Brain microvascular endothelial cell (primary cell): ENCODE measurements at regions not wholly inside any gene's neighbourhood (a gene's known extent, or its start where the extent isn't known, plus 50 kb on each side); places are given as distances from the start of the nearest gene placed in this dataset.

Experiments used
- DNase-seq: peaks from one replicate; pipeline ENCODE4 v3.0.0-alpha.2; 2020
- H3K27ac ChIP-seq: fragments of 250-450 bp; sonication (Bioruptor Pico); 2 replicates; pipeline ENCODE4 v1.5.1; 2020; ENCODE audit warnings: mild to moderate bottlenecking, moderate library complexity
- H3K27me3 ChIP-seq: fragments of 250-450 bp; sonication (Bioruptor Pico); replicated peaks from 2 replicates; pipeline ENCODE4 v1.5.1; 2020; ENCODE audit warnings: mild to moderate bottlenecking
- H3K36me3 ChIP-seq: fragments of 250-450 bp; sonication (Bioruptor Pico); replicated peaks from 2 replicates; pipeline ENCODE4 v1.5.1; 2020; ENCODE audit warnings: mild to moderate bottlenecking
- H3K4me3 ChIP-seq: 2 replicates; pipeline ENCODE4 v1.5.1; 2011; ENCODE audit warnings: low read depth, mild to moderate bottlenecking, control low read depth, low read length, moderate library complexity
- in situ Hi-C: cut with HindIII; loops from 2 replicates; pipeline ENCODE4 v1.10.0; 2017; ENCODE audit warnings: low sequenced_read_pairs, low pct_ligation_motif_present
- TF ChIP-seq, protein P1 (sequence below): IDR thresholded peaks from 2 replicates; pipeline ENCODE4 v1.5.1; 2011; ENCODE audit warnings: low read depth, mild to moderate bottlenecking, moderate library complexity, low read length, control low read depth, inconsistent platforms; ENCODE audit errors: missing control alignments

DNA sequence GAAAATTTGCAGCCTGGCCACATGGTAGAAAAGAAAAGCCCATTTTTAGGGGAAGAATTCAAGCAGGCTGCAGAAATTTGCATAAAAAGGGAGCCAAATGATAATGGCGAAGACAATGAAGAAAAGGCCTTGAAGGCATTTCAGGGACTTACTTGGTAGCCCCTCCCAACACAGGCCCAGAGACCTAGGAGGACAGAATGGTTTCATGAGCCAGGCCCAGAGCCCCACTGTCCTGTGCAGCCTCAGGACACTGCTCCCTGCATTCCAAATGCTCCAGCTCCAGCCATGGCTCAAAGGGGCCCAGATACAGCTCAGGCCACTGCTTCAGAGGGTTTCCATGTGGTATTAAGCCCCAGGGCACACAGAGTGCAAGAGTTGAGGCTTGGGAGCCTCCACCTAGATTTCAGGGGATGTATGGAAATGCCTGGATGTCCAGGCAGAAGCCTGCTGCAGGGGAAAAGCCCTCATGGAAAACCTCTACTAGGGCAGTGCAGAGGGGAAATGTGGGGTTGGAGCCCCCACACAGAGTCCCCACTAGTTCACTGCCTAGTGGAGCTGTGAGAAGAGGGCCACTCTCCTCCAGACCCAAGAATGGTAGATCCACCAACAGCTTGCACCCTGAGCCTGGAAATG, 271.7 kb upstream of the KLF3 start:
- no peak overlapping the region for H3K4me3 ChIP-seq
- DNase-seq: no peak
- TF ChIP-seq, protein P1, sequence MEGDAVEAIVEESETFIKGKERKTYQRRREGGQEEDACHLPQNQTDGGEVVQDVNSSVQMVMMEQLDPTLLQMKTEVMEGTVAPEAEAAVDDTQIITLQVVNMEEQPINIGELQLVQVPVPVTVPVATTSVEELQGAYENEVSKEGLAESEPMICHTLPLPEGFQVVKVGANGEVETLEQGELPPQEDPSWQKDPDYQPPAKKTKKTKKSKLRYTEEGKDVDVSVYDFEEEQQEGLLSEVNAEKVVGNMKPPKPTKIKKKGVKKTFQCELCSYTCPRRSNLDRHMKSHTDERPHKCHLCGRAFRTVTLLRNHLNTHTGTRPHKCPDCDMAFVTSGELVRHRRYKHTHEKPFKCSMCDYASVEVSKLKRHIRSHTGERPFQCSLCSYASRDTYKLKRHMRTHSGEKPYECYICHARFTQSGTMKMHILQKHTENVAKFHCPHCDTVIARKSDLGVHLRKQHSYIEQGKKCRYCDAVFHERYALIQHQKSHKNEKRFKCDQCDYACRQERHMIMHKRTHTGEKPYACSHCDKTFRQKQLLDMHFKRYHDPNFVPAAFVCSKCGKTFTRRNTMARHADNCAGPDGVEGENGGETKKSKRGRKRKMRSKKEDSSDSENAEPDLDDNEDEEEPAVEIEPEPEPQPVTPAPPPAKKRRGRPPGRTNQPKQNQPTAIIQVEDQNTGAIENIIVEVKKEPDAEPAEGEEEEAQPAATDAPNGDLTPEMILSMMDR: no peak
- no peaks in the 10 kb centered on the region for H3K36me3 ChIP-seq
- no peaks in the 10 kb centered on the region for H3K27me3 ChIP-seq
- H3K27ac ChIP-seq: no peak overlapping the region
- in situ Hi-C loops: no loop called here

DNA sequence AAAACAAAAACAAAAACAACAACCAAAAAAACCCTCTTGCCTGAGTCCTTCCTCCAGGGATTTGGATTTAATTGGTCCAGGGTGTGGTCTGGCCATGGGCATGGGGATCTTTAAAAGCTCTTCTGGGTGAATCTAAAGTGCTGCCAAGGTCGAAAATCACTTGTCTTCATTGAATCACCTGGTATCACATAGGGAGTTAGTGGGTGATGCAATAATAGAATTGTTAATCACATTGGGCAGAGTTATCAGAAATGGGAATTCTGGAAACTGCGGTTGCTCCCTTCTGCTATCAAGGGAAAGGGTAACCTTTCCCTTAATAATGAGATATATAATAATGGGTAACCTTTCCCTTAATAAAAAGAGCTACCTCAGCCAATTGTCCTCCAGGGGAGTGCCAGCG, 267.9 kb upstream of the KLF3 start:
- DNase-seq: no peak

DNA sequence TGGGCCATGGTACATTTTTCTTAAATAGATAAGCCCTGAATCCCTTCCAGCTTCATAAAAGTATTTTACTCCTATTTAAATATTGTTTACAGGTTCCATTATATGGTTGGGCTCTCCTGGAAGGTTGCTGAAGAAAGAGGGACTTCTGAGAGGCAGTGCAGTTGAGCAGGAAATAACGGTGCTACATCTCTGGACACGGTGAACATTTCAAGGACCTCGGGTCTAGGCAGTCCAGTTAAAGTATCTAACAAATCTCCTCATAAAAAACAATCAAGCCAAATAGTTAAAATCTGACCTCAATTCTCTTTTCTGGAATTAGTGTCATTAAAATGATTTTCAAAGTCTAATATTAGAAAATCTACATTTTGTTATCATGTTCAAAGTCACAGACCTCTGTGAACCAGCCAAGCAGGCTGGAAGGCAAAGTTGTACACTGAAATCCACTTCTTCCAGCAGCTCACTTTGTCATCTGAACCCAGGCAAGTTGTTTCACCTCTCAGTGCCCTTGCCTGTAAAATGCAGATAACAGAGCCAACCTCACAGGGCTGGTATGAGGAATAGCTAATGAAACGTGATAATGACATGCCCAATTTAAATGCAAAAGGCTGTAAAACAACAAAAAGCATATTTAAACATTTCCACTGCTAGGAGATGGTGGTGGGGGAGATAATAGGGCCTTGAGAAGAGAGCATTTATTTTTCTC, 267.0 kb upstream of the KLF3 start:
- in situ Hi-C loops: no loop called here
- no peaks in the 10 kb centered on the region for H3K27me3 ChIP-seq
- H3K36me3 ChIP-seq: no peaks in the 10 kb centered on the region
- no peak for DNase-seq
- no peak overlapping the region for H3K4me3 ChIP-seq
- TF ChIP-seq, protein P1: no peak
- no peak overlapping the region for H3K27ac ChIP-seq

More for the DNA sequence above, 267.9 kb upstream of the KLF3 start:
- Histone ChIP-seq H3K4me3 (no peak overlapping the region), H3K36me3 (no peaks in the 10 kb centered on the region), H3K27ac (no peak overlapping the region), H3K27me3 (no peaks in the 10 kb centered on the region)
- in situ Hi-C loops: no loop called here
- TF ChIP-seq, protein P1: no peak

GRCh38 chr4:38400946-38401345, 263.1 kb upstream of the KLF3 start:
- no peaks in the 10 kb centered on the region for H3K27me3 ChIP-seq
- peak; percentile 1 for DNase-seq
- no peaks in the 10 kb centered on the region for H3K36me3 ChIP-seq
- no peak overlapping the region for H3K27ac ChIP-seq
- in situ Hi-C loops: no loop called here
- H3K4me3 ChIP-seq: no peak overlapping the region
- TF ChIP-seq, protein P1: no peak

- H3K27me3 ChIP-seq: no peaks in the 10 kb centered on the region
- TF ChIP-seq, protein P1: no peak
- no peak for DNase-seq
- no peak overlapping the region for H3K4me3 ChIP-seq
- in situ Hi-C loops: no loop called here
- no peaks in the 10 kb centered on the region for H3K36me3 ChIP-seq
- H3K27ac ChIP-seq: no peak overlapping the region
Observed at GRCh38 chr4:38406243-38406642, 257.8 kb upstream of the KLF3 start.
